ENCODE measurements at regions not wholly inside any gene's neighbourhood (a gene's known extent, or its start where the extent isn't known, plus 50 kb on each side); places are given as distances from the start of the nearest gene placed in this dataset.

GRCh38 chr1:105442901-105443300, 1613.6 kb upstream of the PRMT6 start:
- no peak for TF ChIP-seq POLR2A (IDR thresholded peaks at IDR 0.05; ENCODE audit: low read depth, low read length)
- no peak for TF ChIP-seq POLR2AphosphoS5 (IDR thresholded peaks at IDR 0.05; ENCODE audit: low read depth, low read length)
- no peak for TF ChIP-seq TAF1 (IDR thresholded peaks at IDR 0.05; ENCODE audit: low read depth, low read length)
- TF ChIP-seq SPI1 (IDR thresholded peaks at IDR 0.05; ENCODE audit: low read depth, low read length) = no peak
